ENCODE measurements at regions not wholly inside any gene's neighbourhood (a gene's known extent, or its start where the extent isn't known, plus 50 kb on each side); places are given as distances from the start of the nearest gene placed in this dataset.

DNA sequence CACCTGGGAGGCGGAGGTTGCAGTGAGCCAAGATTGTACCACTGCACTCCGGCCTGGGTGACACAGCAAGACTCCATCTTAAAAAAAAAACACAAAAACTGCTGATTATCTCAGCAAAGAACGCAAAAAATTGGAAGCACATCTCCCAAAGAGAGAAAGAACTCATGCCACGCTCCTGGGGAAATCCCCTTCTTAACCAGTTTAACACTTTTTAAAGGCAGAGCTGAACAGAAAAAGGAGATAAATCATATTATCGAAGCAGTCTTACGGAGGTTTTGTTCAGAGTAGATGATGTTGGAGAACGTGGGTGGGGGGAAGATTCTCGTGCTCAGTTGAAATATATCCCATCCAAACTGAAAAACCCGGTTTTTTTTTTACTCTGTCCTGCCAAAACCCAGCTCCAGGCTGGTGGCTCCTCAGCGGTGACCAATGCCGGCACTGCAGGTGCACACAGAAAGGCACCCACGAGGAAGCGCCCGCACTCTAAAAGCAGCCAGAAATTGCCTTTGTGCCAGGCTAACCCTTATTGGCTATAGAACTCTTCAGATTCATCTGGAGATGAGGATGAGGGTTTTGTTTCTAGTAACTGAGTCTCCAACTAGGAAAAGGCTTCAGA, 100.2 kb upstream of the PARP11 start (continued):
- TF ChIP-seq PBX3 (IDR thresholded peaks at IDR 0.05; ENCODE audit: insufficient replicate concordance, low read depth, low read length) (no peak), SREBF2 (IDR thresholded peaks at IDR 0.05; ENCODE audit: low read length) (no peak), HDAC6 (IDR thresholded peaks at IDR 0.05; ENCODE audit: unreplicated experiment) (no peak)
- TF ChIP-seq, protein P1, sequence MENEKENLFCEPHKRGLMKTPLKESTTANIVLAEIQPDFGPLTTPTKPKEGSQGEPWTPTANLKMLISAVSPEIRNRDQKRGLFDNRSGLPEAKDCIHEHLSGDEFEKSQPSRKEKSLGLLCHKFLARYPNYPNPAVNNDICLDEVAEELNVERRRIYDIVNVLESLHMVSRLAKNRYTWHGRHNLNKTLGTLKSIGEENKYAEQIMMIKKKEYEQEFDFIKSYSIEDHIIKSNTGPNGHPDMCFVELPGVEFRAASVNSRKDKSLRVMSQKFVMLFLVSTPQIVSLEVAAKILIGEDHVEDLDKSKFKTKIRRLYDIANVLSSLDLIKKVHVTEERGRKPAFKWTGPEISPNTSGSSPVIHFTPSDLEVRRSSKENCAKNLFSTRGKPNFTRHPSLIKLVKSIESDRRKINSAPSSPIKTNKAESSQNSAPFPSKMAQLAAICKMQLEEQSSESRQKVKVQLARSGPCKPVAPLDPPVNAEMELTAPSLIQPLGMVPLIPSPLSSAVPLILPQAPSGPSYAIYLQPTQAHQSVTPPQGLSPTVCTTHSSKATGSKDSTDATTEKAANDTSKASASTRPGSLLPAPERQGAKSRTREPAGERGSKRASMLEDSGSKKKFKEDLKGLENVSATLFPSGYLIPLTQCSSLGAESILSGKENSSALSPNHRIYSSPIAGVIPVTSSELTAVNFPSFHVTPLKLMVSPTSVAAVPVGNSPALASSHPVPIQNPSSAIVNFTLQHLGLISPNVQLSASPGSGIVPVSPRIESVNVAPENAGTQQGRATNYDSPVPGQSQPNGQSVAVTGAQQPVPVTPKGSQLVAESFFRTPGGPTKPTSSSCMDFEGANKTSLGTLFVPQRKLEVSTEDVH (IDR thresholded peaks at IDR 0.05; ENCODE audit: low read depth, partially characterized antibody), result no peak

- DNase-seq (ENCODE audit: low read depth, low spot score) (no peak), FAIRE-seq (no peak), ATAC-seq (no peak)
- Histone ChIP-seq H3K9ac (ENCODE audit: control insufficient read depth, insufficient read depth, low read length) (no peak overlapping the region), H3K4me1 (ENCODE audit: control insufficient read depth, insufficient read depth, low read length) (peaks cover 4% of the 10 kb centered on the region), H3K27me3 (replicated peaks in 1 of 2; ENCODE audit: control insufficient read depth in 2 of 2, insufficient read depth in 2 of 2, low read length in 1 of 2) (no peaks in the 10 kb centered on the region), H3K79me2 (ENCODE audit: control insufficient read depth, insufficient read depth, low read length) (no peaks in the 10 kb centered on the region), H3K4me3 (no peak overlapping the region), H2AFZ (ENCODE audit: control insufficient read depth, low read depth, low read length) (no peak overlapping the region; the same call in 1 of the 2 replicates), H3K4me2 (ENCODE audit: control insufficient read depth, insufficient read depth) (no peak overlapping the region), H3K27ac (ENCODE audit: control insufficient read depth, insufficient read depth) (no peak overlapping the region), H3K36me3 (ENCODE audit: control insufficient read depth in 2 of 2, insufficient read depth in 2 of 2, low read length in 1 of 2) (no peaks in the 10 kb centered on the region), H3K9me3 (replicated peaks; ENCODE audit: control insufficient read depth, insufficient read depth, low read length) (no peaks in the 10 kb centered on the region; the same call in 2 of the 3 replicates), H4K20me1 (ENCODE audit: control insufficient read depth, insufficient read depth) (no peaks in the 10 kb centered on the region)
- intact Hi-C loops (cut with micrococcal nuclease; ENCODE audit: unreplicated experiment) (no loop called here), in situ Hi-C loops (cut with MboI) (no loop called here)
- BruUV-seq (replicated peaks), result no TSS peak
- ChIA-PET RAD21 (ENCODE audit: unreplicated experiment) (no interaction called here), SMC1A (ENCODE audit: uncharacterized antibody, unreplicated experiment) (no interaction called here), POLR2A (no interaction called here), CTCF (no interaction called here)
- WGBS (ENCODE audit: insufficient coverage, insufficient replicate concordance, low lambda C conversion rate, missing lambda C conversion rate), result 29% methylated on average over 4 of the region's 4 CpGs
- TF ChIP-seq, protein P2, sequence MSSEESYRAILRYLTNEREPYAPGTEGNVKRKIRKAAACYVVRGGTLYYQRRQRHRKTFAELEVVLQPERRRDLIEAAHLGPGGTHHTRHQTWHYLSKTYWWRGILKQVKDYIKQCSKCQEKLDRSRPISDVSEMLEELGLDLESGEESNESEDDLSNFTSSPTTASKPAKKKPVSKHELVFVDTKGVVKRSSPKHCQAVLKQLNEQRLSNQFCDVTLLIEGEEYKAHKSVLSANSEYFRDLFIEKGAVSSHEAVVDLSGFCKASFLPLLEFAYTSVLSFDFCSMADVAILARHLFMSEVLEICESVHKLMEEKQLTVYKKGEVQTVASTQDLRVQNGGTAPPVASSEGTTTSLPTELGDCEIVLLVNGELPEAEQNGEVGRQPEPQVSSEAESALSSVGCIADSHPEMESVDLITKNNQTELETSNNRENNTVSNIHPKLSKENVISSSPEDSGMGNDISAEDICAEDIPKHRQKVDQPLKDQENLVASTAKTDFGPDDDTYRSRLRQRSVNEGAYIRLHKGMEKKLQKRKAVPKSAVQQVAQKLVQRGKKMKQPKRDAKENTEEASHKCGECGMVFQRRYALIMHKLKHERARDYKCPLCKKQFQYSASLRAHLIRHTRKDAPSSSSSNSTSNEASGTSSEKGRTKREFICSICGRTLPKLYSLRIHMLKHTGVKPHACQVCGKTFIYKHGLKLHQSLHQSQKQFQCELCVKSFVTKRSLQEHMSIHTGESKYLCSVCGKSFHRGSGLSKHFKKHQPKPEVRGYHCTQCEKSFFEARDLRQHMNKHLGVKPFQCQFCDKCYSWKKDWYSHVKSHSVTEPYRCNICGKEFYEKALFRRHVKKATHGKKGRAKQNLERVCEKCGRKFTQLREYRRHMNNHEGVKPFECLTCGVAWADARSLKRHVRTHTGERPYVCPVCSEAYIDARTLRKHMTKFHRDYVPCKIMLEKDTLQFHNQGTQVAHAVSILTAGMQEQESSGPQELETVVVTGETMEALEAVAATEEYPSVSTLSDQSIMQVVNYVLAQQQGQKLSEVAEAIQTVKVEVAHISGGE (CRISPR knock-in tag; IDR thresholded peaks at IDR 0.05), result no peak
- no peak for TF ChIP-seq ATF2 (IDR thresholded peaks at IDR 0.05; ENCODE audit: low read length)
- TF ChIP-seq, protein P3, sequence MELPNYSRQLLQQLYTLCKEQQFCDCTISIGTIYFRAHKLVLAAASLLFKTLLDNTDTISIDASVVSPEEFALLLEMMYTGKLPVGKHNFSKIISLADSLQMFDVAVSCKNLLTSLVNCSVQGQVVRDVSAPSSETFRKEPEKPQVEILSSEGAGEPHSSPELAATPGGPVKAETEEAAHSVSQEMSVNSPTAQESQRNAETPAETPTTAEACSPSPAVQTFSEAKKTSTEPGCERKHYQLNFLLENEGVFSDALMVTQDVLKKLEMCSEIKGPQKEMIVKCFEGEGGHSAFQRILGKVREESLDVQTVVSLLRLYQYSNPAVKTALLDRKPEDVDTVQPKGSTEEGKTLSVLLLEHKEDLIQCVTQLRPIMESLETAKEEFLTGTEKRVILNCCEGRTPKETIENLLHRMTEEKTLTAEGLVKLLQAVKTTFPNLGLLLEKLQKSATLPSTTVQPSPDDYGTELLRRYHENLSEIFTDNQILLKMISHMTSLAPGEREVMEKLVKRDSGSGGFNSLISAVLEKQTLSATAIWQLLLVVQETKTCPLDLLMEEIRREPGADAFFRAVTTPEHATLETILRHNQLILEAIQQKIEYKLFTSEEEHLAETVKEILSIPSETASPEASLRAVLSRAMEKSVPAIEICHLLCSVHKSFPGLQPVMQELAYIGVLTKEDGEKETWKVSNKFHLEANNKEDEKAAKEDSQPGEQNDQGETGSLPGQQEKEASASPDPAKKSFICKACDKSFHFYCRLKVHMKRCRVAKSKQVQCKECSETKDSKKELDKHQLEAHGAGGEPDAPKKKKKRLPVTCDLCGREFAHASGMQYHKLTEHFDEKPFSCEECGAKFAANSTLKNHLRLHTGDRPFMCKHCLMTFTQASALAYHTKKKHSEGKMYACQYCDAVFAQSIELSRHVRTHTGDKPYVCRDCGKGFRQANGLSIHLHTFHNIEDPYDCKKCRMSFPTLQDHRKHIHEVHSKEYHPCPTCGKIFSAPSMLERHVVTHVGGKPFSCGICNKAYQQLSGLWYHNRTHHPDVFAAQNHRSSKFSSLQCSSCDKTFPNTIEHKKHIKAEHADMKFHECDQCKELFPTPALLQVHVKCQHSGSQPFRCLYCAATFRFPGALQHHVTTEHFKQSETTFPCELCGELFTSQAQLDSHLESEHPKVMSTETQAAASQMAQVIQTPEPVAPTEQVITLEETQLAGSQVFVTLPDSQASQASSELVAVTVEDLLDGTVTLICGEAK (IDR thresholded peaks at IDR 0.05; ENCODE audit: borderline replicate concordance), result no peak
These were observed 99.4 kb upstream of the PARP11 start for GRCh38 chr12:3972576-3972975.
